GM21619 (cell line): ENCODE measurements at regions not wholly inside any gene's neighbourhood (a gene's known extent, or its start where the extent isn't known, plus 50 kb on each side); places are given as distances from the start of the nearest gene placed in this dataset.

Source experiments
- ATAC-seq: cut with Tn5 transposase; IDR thresholded peaks from one replicate; pipeline ENCODE4 v1.9.1; 2021; ENCODE audit not compliant: unreplicated experiment

DNA sequence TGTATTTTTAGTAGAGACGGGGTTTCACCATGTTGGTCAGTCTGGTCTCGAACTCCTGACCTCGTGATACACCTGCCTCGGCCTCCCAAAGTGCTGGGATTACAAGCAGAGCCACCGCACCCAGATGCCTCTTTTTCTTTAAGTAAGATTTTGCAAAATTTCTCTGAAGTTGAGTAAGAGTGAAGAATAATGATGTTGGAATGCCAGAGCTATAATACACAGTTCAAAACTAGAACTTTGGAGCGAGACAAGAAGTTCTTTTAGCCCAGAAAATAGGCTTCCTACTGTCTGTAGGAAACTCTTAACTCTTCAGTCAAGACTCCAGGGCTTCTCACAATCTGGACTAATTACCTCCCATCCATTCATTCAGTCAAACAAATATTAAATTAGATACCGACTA, 51.4 kb downstream of the MARCHF4 start:
- ATAC-seq: no peak

DNA sequence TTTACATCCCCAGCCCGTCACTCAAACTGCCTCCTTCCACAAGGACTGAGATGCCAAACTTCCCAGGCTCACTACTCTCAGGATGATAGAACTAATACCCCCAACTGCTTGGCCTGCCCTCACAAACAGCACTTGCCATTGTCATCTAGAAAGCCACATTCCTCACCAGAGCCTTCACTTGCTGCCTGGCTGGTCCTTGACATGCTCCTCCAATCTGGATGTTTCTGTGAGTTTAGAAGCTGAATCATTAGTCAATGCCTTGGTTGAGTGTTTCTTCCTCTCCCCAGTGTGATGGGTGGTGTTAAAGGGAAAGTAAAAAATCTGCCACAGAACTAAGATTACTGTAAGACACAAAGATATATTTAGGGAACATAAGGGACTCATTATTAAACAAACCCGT, 52.5 kb downstream of the MARCHF4 start:
- no peak for ATAC-seq

DNA sequence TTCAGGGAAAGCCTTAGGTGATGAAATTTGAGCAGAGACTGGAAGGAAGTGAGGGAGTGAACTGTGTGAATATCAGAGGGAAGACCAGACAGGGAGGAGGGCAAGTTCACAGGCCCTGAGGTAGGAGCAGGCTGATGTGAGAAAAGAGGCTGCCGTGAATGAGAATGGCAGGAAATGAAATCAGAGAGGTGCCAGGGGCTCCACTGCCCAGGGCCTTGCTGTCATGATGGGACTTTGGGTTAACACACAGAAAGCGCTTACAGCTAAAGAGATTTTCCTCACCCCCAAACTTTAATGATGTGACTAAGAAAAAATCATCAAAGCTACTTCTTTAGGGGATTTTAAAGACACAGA, 53.8 kb downstream of the MARCHF4 start:
- no peak for ATAC-seq

DNA sequence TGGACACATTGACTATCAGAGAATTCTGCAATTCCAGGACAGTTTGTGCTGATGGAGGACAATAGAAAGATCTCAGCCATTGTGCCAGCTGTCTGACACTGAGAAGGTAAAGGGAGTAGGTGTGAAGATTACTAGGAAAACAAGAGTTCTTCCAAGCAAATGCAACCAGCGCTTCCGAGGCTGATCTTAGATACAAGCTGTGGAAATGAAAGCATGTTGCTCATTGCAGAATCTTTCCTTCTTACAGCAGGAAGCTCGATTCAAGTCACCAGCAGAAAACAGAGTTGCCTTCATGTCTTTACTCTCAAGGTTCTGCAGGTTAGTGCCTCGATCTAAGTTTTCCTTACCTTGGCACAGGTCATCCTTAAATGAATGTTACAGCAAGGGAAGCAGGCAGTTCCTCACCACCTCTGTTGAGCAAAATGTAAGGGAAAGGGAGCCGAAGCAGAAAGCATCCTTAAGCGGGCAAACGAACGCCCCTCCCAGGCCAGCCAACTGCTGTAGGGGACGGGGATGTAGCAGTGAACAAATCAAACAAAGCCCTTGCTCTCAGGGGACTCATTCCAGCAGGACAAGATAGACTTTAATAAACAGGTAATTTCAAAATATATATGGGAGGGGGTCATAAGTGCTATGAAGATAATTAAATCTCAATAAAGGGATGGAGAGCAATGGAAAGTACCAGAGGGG, 54.3 kb downstream of the MARCHF4 start:
- no peak for ATAC-seq

DNA sequence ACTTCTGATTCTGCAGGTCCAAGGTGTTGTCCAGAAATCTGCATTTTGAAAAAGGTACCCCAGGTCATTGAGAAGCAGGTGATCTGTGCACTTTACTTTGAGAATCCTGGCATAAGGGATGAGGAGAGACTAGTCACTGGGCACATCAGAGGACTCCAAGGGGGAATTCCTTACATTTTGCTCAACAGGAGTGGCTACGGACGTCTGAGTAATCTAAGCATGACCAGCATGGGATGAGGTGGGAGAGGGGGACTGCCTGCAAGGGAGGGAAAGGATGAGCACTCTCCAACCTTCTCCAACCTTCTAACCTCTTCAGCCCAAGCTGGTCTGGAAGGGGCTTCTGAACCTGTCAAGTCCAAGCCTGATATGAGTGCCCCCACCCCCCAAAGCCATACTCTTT, 55.5 kb downstream of the MARCHF4 start:
- no peak for ATAC-seq

DNA sequence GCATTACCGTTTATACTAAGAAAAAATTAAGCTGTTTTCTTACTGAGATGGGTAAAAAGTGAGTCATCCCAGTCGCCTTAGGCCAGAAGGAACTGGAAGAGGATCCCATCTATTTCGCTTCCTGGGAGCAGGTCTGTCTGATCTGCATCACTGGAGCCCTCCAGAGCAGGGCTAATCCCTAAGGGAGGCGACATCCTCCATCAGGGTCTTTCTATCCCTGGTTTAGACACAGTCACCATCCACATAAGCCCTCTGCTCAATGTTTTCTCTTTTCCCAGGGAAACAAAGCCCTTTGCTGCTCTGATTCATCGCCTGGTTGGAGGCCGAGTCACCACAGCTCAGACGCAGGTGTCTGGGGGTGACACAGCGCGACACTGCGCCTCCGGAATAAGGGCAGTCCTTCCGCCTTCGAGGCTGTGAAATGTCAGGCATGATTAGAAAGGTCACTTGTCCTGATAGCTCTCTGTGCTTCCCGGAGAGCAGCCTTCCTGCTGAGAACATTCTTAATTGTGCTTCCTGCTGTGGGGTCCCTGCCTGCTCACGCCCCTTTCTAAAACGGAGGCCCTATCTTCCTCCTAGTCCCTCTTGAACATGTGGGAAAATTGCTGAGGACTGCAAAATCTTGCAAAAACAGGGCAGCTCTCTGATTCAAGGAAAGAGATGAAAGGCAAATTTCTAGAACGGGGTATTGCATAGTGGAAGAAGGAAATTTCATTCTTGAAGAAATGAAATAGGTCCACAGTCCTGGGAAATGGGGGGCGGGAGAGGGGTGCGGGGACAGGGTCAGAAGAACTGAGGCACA, 56.3 kb downstream of the MARCHF4 start:
- ATAC-seq: no peak

DNA sequence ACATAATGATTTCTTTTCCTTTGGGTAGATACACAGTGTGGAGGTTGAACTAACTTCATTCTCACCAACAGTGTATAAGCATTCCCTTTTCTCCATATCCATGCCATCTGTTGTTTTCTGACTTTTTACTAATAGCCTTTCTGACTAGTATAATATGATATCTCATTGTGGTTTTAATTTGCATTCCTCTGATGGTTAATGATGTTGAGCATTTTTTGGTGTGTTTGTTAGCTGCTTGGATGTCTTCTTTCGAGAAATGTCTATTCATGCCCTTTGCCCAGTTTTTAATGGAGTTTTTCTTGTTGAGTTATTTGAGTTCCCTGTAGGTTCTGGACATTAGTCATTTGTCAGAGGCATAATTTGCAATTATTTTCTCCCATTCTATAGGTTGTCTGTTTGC, 59.8 kb downstream of the MARCHF4 start:
- no peak for ATAC-seq

DNA sequence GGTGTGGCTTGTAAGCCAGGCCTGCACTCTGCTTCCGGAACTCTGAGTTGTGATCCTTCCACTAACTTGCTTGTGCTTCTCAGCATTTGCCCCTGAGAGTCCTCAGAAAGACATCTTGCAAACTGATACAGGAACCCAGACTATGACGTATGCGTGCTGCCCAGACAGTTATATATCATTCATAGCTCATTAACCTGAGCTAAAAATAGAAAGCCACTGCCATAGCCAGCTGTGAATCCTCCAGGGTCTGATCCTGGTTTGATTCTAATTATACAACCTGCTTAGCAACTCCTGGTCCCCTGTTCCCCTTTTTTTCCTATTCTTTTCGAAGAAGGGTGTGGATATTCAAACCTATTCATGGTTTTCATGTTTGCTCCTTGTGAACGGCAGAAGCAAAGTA, 63.7 kb downstream of the MARCHF4 start:
- no peak for ATAC-seq

DNA sequence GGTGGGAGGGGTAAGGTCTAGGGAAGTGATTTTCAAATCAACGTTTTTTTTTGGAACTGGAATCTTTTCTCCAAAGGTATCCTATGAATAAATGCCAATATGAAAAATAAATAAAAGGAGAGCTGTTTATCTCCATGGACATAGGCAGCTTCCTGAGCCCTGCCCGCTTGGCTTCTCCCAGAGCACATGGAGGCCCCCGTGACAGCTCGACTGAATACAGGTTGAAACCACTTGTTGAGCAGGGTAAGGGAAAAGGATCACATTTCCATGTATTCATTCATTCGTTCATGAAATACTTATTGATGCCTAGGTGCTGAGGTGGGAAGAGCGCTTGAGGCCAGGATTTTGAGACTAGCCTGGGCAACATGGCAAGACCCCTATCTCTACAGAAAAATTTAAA, 64.8 kb downstream of the MARCHF4 start:
- ATAC-seq: no peak

DNA sequence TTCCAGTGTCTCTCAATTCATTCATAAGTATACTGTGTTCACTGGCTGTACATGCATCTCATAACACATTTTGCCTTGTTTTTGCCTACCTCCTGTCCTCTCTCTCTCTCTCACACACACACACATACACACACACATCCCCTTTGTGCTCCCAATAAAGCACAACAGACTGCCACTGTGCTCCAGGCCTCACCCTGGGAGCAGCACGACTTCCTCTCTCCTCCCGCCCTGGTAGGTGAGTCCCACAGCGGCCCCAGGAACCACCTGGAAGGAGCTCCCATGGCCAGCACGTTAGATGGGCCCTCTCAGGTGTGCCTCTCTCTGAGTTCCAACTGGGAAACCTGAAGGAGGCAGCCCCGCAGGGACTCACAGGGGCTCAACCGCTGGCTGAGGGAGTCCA, 65.4 kb downstream of the MARCHF4 start:
- no peak for ATAC-seq

DNA sequence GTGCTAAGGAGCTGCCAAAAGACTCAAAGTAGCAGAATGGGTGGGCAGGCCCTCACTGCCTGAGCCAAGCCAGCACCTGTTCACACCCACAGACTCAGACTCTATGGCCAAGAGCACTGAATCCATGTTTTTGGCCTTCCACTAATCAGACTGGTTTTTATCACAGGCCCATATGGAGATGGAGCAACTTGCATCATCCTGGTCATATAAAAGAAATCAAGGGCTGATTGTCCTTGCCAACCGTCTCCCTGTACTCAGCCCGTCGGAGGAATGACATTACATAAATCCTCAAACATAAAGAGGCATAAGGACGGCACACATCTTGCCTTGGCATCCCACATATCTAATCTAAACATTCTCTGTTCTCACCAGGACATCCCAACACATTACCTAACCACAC, 66.7 kb downstream of the MARCHF4 start:
- ATAC-seq: no peak

DNA sequence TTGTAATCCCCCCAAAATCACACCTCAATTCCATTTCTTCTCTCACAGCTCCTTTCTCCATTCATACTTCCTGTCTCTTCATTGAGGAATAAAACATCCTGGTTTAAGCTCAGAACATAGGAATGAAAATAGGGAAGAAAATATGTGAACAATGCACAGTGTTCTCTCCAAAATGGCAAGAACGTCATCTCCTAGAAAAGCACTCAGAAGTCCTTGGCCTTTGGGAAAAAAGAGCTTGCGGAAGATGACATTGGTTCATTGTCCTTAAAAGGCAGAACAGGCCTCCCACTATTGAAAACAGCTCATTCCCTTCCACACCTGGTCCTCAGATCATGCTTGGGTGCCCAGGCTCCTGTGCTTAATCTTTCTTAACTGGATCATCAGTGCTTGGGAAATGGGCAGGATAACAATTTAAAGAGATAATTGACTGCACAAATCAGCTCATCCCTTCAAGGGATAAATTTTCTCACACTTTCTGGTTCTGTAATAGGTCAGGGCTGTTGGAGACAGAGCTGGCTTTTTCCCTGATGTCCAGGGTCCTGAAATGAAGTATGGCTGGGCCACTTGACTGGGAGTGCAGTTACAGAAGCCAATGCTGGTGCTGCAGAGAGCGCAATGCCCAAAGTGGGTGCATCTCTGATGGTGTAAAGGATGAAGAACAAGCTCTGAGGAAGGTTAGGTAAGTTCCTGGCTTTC, 69.2 kb downstream of the MARCHF4 start:
- ATAC-seq: no peak

DNA sequence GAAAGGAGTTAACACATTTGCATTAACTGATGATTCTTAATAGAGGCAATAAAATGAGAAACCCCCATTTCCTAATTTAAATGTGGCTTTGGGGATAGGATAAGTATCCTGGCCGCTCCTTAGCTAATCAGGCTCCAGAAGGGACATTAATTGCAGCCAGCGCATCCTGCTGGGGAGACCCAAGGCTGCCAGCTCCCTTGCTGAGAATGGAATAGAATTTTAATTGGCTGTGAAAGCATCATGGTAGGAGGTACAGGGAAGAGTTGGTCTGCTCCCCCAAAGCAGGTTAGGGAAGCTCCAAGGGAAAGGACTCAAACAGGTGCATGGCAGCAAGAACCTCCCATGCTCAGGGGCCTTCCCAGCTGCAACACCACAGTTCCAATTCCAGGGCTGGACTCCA, 71.4 kb downstream of the MARCHF4 start:
- ATAC-seq: no peak

DNA sequence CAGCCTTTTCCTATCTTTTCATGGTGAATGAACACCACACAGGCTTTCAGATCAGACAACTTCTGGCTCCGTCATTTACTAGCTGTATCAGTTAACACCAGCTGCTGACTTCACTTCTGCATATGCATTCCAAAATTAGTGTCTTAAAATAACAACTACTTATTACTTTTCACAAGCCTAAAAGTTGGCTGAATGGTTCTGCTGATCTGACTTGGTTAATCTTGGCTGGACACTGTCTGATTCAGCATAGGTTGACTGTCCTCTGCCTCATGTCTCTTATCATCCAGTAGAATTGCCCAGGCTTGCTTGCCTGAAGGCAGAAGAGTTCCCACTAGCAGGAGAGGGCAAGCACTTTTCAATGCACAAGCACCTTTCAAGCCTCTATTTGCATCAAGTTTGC, 72.7 kb downstream of the MARCHF4 start:
- ATAC-seq: no peak

DNA sequence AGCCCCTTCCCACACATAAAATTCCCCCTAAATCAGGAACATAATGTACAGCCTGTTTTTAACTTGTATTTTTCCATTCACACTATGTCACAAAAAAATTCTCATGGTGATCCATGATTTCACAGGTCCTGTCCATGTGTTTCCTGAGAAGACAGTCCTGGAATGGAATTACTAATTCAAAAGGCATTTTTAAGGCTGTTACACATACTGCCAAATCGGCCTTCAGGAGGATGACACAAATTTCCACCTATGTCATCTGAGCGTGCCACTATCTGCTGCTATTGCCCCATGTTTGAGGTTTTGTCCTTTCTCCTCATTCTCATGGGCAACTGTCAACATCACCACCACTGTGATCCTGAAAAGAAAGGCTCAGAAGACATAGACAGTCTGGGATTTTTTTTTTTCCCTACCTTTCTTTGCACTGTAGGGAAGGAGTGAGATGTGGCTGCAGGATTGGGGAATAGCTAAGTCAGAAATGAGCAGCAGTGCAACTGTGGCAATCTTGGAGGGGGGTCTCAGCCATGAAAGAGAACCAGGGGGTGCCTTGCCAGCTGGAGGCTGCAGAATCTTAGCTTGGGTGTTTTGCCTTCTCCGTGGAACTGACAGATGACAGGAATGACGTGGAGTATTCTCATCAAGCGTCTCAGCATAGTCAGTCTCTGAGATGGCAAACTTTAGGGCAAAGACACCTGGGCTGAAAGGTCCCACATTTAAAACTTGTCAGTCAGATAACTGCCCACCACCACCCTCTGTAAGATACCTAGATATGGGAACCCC, 73.4 kb downstream of the MARCHF4 start:
- ATAC-seq: no peak

DNA sequence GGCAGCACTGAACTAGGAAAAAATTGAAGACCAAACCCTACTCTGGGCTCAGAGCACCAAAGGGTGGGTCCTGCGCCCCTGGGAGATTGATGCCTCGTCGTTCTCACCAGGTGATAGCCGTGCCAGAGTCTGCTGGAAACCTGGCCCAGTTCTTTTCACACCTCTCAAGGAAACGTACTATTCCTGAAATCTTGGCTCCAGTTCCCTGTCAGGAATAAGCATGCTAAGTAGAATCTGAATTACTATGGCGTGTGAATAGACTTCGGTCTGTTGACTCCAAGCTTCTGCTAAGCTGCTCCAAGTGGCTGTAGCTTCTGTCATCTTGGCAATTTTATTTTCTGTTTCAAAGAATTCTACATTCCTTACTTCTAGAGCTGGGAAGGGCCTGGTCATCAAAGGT, 75.4 kb downstream of the MARCHF4 start:
- ATAC-seq: no peak

DNA sequence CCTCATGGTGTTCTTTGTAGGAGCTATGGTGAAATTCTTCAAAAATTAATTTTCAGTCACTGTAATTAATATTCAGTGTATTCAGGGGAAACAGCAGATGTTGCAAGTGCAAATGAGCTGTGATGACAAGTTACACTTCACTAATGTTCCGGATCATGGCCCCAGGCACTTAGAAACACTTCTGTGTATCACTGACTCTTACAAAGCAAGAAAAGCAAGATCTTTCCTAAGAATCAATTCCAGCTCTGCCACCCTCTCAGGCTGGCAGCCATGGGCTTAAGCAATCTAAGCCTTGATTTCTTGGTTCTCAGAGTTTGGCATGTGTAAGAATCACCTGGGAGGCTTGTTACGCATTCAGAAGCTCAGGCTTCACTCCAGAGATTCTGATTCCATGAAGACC, 78.0 kb downstream of the MARCHF4 start:
- no peak for ATAC-seq

DNA sequence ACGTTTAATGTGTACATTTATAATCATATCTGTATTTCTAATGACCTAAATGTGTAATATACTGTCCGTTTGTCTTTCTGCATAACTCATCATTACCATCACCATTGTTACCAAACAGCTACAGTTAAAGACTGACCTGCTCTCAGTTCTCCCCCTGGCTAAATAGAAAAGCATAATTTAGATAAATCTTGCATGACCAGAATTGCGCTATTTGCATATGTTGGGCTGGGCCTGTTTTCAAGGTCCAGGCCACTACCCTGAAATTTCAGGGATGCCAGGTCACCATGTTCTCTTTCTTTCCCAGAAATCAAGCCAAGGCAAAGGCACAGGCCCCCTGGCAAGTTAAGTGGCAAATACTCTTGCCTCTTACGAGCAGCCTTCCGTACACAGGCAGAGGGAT, 78.4 kb downstream of the MARCHF4 start:
- ATAC-seq: no peak

DNA sequence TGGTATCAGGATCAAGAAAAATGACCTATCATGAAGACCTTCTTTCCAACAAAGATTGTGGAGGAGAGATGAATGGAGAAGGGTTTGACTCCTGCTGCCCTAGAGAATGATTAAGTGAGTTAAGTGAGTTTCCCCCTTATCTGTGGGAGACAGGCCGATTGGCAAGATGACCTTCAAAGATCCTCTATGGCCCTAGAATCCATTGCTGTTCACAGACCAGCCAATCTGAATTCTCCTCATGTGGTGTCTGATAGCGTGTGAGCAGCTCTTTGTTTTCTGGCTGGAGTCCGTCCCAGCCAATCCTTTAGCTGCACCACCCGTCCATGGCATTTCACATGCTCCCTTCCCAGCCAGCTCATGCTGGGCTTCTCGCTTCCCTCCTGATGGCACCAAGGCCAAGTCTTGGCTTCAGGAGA, 79.4 kb downstream of the MARCHF4 start:
- ATAC-seq: no peak

DNA sequence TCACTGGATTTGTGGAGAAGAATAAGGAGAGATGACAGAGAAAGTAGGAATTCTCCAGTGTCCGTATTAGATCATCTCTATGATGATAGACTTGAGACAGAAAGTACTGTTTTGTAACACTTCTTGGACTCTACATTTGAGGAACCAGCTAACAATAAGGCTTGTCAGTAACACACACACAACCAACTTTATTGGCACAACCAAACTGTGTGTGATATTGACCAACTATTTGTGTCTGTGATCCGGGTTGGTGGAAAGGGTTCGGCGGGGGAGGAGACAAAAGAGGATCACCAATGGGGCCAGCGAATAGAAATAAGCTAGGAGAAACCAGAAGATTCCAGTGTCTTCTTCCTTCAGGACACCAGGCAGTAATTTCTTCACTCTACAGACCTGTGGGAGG, 79.8 kb downstream of the MARCHF4 start:
- ATAC-seq: no peak

DNA sequence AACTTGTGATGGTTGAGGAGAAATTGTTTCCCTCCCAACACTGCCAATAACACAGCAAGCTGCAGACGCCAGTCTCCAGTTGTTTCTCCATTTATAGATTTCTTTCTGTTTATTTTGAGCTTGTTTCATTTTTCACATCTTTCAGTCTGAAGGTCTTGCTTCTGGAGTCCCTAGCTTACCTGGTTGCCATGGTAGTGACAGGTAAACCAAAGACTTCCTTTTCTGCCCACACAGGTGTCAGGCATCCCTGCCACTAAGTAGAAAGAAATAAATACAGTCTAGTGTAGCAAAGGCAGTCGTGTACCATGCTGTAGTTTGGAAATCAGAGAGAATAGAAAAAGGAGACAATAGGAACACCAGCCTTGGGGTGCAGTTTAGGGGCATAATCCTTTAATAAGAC, 82.8 kb downstream of the MARCHF4 start:
- ATAC-seq: no peak

DNA sequence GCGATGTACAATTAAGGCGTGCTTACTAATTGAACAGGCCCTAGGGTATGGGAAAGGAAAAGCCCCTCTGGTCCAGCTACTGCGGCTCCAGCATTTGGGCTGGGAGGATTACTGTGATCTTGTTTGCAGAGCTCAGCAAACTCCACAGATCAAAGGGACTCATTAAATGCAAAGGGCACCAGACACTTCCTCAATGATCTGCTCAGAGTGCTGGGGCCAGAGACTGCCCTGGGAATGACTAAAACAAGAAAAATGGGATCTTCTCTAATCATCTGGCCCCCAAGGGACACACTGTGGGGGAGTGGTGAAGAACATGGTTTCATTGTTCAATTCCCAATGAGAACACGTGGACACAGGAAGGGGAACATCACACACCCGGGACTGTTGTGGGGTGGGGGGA, 85.0 kb downstream of the MARCHF4 start:
- no peak for ATAC-seq
